Epithelial cell of proximal tubule (primary cell): ENCODE measurements at regions not wholly inside any gene's neighbourhood (a gene's known extent, or its start where the extent isn't known, plus 50 kb on each side); places are given as distances from the start of the nearest gene placed in this dataset.

Experiments
- DNase-seq: peaks from one replicate; pipeline ENCODE4 v3.0.0-alpha.2; 2011; ENCODE audit warnings: low read depth
- H3K4me3 ChIP-seq: 2 replicates; pipeline ENCODE4 v1.5.1; 2011; ENCODE audit warnings: low read depth, mild to moderate bottlenecking, low read length
- CTCF ChIP-seq: conservative IDR thresholded peaks from 2 replicates; pipeline ENCODE4 v1.5.1; 2012; ENCODE audit warnings: low read depth, mild to moderate bottlenecking, low read length

DNA sequence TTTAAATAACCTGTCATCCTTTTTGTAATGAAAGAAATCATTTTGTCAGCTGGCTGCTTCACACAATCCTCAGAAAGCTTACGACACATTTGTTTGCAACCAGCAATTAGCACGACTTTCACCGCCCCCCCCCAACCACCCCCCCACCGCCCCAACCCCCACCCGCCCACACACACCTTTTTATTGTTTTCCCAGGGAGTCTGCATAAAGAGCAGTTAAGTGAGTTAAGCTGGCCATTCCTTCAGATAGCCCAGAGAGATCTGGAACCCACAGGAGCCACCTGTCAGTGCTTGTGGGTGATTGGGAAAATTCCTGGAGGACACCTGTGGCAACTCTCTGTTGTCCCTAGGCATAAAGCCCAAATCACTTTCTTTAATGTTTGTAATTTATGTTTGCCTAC is 175.7 kb upstream of the FMR1 start:
- no peak overlapping the region for H3K4me3 ChIP-seq
- DNase-seq: no peak
- TF ChIP-seq CTCF: no peak

DNA sequence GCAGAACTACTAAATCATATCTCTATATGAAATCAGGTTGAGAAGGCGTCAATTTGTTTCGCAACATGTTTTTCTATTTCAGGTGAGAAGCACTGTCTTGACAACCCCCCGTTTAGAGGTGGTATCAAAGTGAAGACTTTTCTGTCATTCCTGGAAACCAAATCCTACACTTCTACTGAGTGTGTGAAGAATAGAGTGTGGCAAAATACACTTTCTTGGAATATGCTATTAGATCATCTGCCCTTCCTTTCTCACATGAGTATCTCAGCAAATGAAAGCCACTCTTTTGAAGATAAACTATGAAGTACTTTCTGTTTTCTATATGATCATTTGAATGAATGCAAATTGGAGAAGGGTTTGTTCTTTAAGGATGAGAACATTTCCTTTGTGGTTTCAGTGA is 174.0 kb upstream of the FMR1 start:
- no peak for TF ChIP-seq CTCF
- no peak overlapping the region for H3K4me3 ChIP-seq
- DNase-seq: no peak

- no peak overlapping the region for H3K4me3 ChIP-seq
- DNase-seq: no peak
- no peak for TF ChIP-seq CTCF
These were observed 173.5 kb upstream of the FMR1 start for GRCh38 chrX:147738265-147738664.

GRCh38 chrX:147739196-147739595 is 172.5 kb upstream of the FMR1 start:
- no peak overlapping the region for H3K4me3 ChIP-seq
- DNase-seq: no peak
- TF ChIP-seq CTCF: no peak

DNA sequence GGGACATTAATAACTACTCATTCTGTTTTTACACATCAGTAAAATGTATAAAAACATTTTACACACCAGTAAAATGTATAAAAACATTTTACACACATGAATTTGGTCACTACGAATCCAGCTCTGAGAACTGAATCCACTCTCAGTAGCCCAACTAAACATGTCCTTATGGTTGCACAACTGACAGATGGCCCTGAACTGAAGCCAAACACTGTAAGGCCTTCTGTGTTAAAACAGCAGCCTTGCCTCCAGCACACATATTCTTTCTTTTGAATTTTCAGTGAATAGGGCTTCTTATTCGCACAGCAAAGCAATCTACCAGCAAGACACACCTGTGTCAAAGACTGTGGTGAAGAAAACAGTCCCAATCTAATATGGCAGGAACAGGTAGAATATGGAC is 169.9 kb upstream of the FMR1 start:
- no peak for TF ChIP-seq CTCF
- H3K4me3 ChIP-seq: no peak overlapping the region
- DNase-seq: no peak

DNA sequence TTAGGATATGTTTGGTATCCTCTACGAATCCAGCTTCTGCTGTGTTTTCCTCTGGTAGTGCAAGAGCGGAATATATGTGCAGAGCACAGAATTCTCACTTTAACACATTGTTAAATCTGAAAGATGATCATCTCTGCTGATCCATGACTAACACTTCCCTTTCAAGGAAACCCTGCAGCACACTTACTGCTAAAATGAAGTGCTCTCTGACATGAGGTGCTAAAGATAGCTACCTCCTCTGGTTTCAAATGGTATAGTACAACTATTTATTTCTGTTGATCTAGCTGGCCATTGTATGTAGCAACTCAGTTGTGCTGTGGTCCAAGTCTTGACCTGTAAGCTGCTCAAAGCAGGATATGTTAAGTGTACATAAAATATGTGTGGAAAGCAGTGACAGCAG is 162.4 kb upstream of the FMR1 start:
- no peak for DNase-seq
- H3K4me3 ChIP-seq: no peak overlapping the region
- TF ChIP-seq CTCF: no peak

DNA sequence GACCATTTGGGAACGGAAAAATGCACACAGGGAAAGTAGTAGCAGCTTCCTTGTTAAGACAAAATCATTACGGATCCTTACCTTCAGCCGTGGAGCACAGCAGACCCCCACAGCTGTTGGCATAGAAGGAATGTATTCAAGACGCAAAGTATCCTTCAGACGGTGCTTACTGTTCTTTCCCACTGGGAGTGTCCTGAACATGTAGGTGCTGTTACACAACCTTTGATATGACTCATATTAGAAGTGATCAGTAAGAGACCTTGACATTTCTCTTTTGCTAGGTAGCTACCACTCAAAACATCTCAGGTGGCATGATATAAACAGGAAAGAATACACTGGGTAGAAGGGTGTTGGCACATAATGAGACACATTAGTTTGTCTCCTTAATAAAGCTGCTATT is 154.0 kb upstream of the FMR1 start:
- no peak for TF ChIP-seq CTCF
- H3K4me3 ChIP-seq: no peak overlapping the region
- DNase-seq: no peak
